Upper lobe of left lung (tissue), 6 donors: ENCODE measurements at regions not wholly inside any gene's neighbourhood (a gene's known extent, or its start where the extent isn't known, plus 50 kb on each side); places are given as distances from the start of the nearest gene placed in this dataset.

ENCODE experiments used
- ATAC-seq, 2 donors: fragments of 200-7000 bp; cut with Tn5 transposase; one replicate each; pipeline ENCODE4 v1.9.1; 2022; ENCODE audit warnings: mild to moderate bottlenecking in 2 of 2, moderate library complexity in 2 of 2; ENCODE audit not compliant: low FRiP score in 2 of 2
- DNase-seq, 2 donors: peaks; one replicate each; pipeline ENCODE4 v3.0.0-alpha.2; 2019 to 2020
- H3K27ac ChIP-seq, 4 donors: fragments of 200-600 bp; sonication (generic); one replicate each; pipeline ENCODE4 v1.5.1; 2016 to 2019
- H3K27me3 ChIP-seq, 4 donors: fragments of 200-600 bp; sonication (generic); one replicate each; pipeline ENCODE4 v1.5.1; 2017 to 2019
- H3K36me3 ChIP-seq, 4 donors: fragments of 200-600 bp; sonication (generic); one replicate each; pipeline ENCODE4 v1.5.1; 2016 to 2019
- H3K4me1 ChIP-seq, 4 donors: fragments of 200-600 bp; sonication (generic); one replicate each; pipeline ENCODE4 v1.5.1; 2018 to 2019
- H3K4me3 ChIP-seq, 4 donors: fragments of 200-600 bp; sonication (generic); one replicate each; pipeline ENCODE4 v1.5.1; 2017 to 2019; ENCODE audit warnings: mild to moderate bottlenecking in 2 of 4, moderate library complexity in 1 of 4
- H3K9me3 ChIP-seq, 4 donors: fragments of 200-600 bp; sonication (generic); one replicate each; pipeline ENCODE4 v1.5.1; 2018 to 2019
- CTCF ChIP-seq, 6 experiments: fragments of 450-650 bp in 4 of 6; fragments of 200-600 bp in 2 of 6; sonication (generic) in 2 of 6; IDR thresholded peaks; one replicate each; pipeline ENCODE4 v1.5.1; 2016 to 2019; ENCODE audit warnings: antibody characterized with exemption in 6 of 6
- EP300 ChIP-seq, 4 donors: sonication (generic); formaldehyde crosslinking; IDR thresholded peaks; one replicate each; pipeline ENCODE4 v1.5.1; 2017; ENCODE audit warnings: antibody characterized with exemption in 4 of 4, control low read depth in 2 of 4
- POLR2A ChIP-seq, 4 donors: fragments of 450-650 bp; IDR thresholded peaks; one replicate each; pipeline ENCODE4 v1.5.1; 2016 to 2017; ENCODE audit warnings: antibody characterized with exemption in 4 of 4, mild to moderate bottlenecking in 2 of 4
- POLR2AphosphoS5 ChIP-seq, 2 donors: sonication (generic); formaldehyde crosslinking; IDR thresholded peaks; one replicate each; pipeline ENCODE4 v1.5.1; 2017; ENCODE audit warnings: antibody characterized with exemption in 2 of 2
- WGBS, 2 donors: methylation state at CpG; one replicate each; pipeline ENCODE4 v1.1.5; 2017 to 2018; 5-methylcytosine and 5-hydroxymethylcytosine counted together
- donor health status: DM: no; HTN: no; CAD: no; lungs with moderate emphysema.
- donor health status: DM: no; HTN: yes; CAD: no; lungs with severe emphysema.

GRCh38 chr2:8044046-8044594 is 637.7 kb upstream of the ID2 start:
- Histone ChIP-seq H3K27ac (no peak overlapping the region), H3K36me3 (no peaks in the 10 kb centered on the region), H3K9me3 (no peaks in the 10 kb centered on the region), H3K27me3 (no peaks in the 10 kb centered on the region), H3K4me1 (no peaks in the 10 kb centered on the region), H3K4me3 (no peak overlapping the region)
- TF ChIP-seq POLR2A (IDR thresholded peaks at IDR 0.05) (no peak), EP300 (IDR thresholded peaks at IDR 0.05) (no peak), POLR2AphosphoS5 (IDR thresholded peaks at IDR 0.05) (no peak), CTCF (IDR thresholded peaks at IDR 0.05) (no peak)
- DNase-seq (no peak), ATAC-seq (peak in 1 of 2 donors; percentile 8)
- WGBS, 2 donors, result 100% methylated on average over 2 to 4 of the region's 4 CpGs

DNA sequence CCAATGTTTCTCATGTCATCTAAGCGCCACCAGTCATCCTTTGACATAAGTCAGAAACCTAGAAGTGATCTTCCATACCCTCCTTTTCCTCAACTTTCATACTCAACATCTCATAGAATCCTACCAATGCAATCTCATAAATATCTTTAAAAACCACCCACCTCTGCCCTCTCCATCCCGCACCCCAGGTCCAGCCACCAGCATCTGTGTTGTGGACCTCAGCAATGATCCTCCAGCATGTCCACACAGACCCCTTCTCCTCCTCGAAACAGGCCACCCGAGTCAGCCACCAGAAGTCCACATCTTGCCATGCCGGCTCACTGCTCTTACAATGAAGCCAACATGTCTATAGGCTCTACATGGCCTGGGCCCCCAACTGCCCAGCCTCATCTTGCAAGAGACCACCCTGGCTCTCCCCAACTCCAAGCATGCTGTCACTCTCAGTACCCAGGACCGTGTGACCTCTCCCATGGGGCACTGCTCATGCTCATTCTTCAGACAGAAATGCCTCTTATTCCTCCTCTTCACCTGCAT is 636.7 kb upstream of the ID2 start:
- Histone ChIP-seq H3K4me1 (no peaks in the 10 kb centered on the region), H3K4me3 (no peak overlapping the region), H3K9me3 (no peaks in the 10 kb centered on the region), H3K27ac (no peak overlapping the region), H3K27me3 (no peaks in the 10 kb centered on the region), H3K36me3 (no peaks in the 10 kb centered on the region)
- TF ChIP-seq CTCF (IDR thresholded peaks at IDR 0.05) (no peak), POLR2AphosphoS5 (IDR thresholded peaks at IDR 0.05) (no peak), POLR2A (IDR thresholded peaks at IDR 0.05) (no peak), EP300 (IDR thresholded peaks at IDR 0.05) (no peak)
- DNase-seq (no peak), ATAC-seq (peak in 1 of 2 donors; percentile 46)
- 91 to 92% methylated on average over 6 of the region's 6 CpGs for WGBS, 2 donors

DNA sequence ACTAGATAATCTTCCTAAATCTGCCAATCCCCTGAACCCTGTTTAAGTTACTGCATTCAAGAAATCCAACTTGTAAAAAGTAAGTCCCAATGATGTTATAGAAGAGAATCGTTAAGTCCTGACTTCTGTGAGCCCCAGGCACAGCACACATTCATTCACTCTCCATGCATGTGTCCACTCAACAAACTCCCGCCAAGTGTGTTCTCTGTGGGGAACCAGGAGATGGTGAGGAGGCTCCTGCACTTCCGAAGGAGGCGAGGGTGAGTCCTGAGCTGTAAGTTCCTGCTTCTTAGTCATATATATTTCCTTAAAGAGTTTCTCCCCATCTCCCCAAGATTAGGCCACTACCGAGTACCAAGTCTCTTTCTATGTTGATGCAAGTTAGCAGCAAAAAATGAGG is 635.0 kb upstream of the ID2 start:
- TF ChIP-seq POLR2AphosphoS5 (IDR thresholded peaks at IDR 0.05), result no peak
- no peak for TF ChIP-seq CTCF (IDR thresholded peaks at IDR 0.05)
- no peak for TF ChIP-seq POLR2A (IDR thresholded peaks at IDR 0.05)
- WGBS, 2 donors, result 95% methylated on average over 5 of the region's 5 CpGs

GRCh38 chr2:8049176-8049575 is 632.7 kb upstream of the ID2 start:
- Histone ChIP-seq H3K9me3 (no peaks in the 10 kb centered on the region), H3K36me3 (no peaks in the 10 kb centered on the region), H3K4me3 (no peak overlapping the region), H3K4me1 (no peaks in the 10 kb centered on the region), H3K27ac (no peak overlapping the region), H3K27me3 (no peaks in the 10 kb centered on the region)
- TF ChIP-seq CTCF (IDR thresholded peaks at IDR 0.05) (no peak), POLR2AphosphoS5 (IDR thresholded peaks at IDR 0.05) (no peak), POLR2A (IDR thresholded peaks at IDR 0.05) (no peak), EP300 (IDR thresholded peaks at IDR 0.05) (no peak)
- ATAC-seq (no peak), DNase-seq (no peak)
- WGBS, 2 donors, result 80 to 90% methylated on average over 4 of the region's 4 CpGs

More for the DNA sequence above, 635.0 kb upstream of the ID2 start:
- Histone ChIP-seq H3K4me3 (no peak overlapping the region), H3K36me3 (no peaks in the 10 kb centered on the region), H3K27me3 (no peaks in the 10 kb centered on the region), H3K9me3 (no peaks in the 10 kb centered on the region), H3K27ac (no peak overlapping the region), H3K4me1 (no peaks in the 10 kb centered on the region)
- DNase-seq (no peak), ATAC-seq (no peak)
